ENCODE measurements at regions not wholly inside any gene's neighbourhood (a gene's known extent, or its start where the extent isn't known, plus 50 kb on each side); places are given as distances from the start of the nearest gene placed in this dataset.
"Not testable (repeated sequence)": the region's sequence is repeated elsewhere in the genome, so short reads cannot be mapped to it uniquely, and the experiment has no call there.

- no peak for DNase-seq
Observed at GRCh38 chr2:195569255-195569654, 87.8 kb upstream of the SLC39A10 start.

DNA sequence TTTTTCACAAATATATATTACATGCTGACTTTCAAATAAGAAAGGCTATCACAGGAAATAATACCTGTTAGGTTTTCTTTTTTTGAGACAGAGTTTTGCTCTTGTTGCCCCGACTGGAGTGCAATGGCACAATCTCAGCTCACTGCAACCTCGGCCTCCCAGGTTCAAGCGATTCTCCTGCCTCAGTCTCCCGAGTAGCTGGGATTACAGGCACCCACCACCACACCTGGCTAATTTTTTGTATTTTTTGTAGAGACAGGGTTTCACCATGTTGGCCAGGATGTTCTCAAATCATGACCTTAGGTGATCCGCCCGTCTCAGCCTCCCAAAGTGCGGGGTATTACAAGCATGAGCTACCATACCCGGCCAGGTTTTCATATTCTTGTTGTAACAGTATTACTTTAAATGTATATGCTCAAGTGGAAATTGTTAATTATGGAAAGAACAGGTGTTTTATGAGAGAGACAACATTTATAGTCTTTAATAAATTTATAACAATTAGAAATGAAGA lies 92.3 kb upstream of the SLC39A10 start:
- not testable (repeated sequence) for DNase-seq

DNA sequence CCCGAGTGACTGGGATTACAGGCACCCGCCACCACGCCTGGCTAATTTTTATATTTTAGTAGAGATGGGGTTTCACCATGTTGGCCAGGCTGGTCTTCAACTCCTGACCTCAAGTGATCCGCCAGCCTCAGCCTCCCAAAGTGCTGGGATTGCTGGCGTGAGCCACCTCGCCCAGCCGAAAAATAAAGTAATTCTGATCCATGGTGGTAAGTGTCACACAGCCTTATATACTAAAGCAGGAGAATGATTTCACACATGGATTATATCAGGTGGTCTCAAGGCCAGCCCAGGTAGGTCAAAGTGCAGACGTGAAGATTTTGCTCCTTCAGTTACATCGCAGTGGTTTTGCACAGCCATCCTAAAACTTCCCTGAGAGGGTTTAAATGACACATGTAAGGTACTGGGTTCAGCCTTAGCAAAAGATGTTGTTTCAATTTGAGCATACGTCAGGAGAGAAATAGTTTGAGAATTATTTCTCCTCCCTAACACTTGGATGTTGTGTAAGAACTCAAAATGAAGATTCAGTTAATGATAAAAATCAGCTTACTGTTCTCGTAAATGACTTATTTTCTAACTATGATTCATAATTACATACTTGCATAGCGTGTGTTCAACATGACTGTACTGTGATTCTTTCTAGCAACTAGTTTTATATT lies 93.0 kb upstream of the SLC39A10 start:
- no peak for DNase-seq

DNA sequence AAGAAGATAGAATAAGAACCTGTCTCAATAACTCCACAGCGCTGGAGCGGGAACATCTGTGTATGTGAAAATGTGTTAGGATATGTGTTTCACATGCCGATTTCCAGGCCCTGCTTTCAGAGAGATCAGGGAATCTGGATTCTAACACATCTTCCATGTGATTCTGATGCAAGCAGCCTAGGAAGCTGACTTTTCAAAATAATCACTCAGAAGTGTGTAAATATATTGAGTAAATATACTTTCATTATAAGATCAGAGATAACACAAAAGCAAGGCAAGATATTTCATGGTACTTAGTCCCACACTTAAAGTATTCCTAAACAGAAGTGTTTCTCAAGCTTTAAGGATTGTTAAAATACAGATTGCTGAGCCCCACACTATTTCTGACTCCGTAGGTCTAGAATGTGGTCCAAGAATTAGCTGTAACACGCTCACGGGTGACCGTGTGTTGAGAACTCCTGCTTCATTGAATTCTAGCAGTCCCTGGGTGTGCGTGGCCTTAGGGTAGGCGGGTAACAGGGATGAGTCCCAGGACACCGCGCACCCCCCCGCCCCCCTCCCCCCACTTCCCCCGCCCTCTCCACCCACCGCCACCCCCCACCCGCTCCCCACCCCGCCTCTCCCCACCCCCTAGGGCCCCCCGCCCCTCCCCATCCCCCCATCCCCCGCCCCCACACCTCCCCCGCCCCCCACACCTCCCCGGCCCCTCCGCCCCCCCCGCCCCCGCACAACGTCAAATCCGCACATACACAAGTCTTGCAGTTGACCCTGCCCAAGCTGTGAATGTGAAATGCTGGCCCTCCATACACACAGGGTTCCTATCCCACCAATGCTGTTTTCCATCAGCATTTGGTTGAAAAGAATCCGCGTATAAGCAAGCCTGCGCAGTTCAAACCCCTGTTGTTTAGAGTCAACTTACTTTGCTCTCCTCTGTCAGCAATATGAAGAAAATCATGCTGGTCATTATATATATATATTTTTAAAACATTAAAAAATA lies 94.2 kb upstream of the SLC39A10 start:
- DNase-seq = no peak

DNA sequence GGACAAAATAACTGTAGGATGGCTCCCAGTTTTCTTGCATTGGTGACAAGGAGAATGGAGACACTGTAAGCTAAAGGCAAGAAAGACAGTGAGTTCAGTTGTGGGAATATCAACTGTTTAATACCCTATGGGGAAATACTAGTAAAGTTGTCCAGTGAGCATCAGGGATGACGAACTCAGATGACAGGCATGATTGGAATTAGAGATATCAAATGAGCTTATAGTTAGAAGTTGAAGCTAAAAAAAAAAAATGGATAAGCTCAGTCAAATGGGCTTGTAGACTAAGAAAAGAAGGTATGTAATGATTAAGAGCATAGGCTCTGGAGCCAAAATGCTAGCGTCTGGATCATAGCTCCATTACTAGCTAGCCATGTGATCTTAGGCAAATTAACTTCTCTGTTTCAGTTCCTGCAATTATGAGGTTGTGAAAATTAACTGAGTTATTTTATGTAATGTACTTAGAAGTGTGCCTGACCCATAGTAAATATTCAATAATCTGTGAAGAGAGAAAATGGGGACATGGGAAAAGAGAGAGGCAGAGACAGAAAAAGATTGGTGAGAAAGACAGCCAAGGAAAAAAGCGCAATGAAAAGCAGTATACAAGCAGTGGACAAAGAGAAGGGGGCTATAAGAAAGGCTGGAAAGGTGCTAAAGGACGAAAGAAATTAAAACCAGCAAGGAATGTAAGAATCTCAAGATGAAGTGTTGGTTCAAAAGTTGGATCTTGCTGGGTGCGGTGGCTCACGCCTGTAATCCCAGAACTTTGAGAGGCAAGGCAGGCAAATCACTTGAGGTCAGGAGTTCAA lies 95.7 kb upstream of the SLC39A10 start:
- DNase-seq = no peak

DNA sequence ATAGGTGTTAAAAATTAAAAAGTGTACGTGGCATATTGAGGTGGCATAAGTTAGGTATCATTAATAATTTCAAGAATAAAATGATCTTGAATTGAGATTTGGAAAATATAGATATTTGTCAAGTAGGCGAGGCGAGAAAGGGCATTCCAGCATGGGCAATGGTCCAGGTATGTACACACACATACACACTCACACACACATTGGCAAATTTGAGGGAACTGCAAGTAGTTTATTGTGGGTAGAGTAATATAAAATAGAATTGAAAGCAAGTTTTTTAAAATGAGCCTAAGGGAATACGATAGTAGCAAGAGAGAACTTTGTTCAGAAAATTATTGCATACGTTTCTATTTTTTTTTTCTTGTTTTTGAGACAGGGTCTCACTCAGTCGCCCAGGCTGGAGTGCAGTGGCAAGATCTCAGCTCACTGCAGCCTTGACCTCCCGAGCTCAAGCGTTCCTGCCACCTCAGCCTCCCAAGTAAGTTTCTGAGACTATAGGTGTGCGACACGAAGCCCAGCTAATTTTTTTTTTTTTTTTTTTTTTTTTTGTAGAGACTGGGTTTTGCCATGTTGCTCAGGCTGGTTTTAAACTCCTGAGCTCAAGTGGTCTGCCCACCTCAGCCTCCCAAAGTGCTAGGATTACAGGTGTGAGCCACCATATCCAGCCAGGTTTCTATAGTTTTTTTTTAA lies 96.7 kb upstream of the SLC39A10 start:
- DNase-seq = no peak

DNA sequence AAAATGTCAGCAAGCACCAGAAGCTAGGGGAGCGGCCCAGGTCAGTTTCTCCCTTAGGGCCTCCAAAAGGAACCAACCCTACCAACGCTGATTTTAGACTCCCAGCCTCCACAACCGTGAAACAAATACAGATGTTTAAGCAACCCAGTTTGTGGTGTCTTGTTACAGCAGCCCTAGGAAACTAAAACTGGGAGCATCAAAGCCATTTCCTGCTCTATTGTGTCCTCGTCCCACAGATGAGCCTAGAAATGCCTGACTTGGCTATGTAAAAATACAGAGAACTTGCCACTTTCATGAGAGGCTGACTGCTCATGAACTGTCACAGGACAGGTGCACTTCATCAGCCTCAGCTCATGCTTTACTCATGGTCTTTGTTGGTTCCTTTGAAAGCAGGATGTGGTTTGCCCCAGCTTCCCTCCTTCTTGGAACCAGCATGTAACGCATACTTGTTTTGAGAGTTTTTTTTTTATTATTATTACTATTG lies 97.6 kb upstream of the SLC39A10 start:
- peak; percentile 40 for DNase-seq

GRCh38 chr2:195555971-195556370 lies 101.1 kb upstream of the SLC39A10 start:
- no peak for DNase-seq

DNA sequence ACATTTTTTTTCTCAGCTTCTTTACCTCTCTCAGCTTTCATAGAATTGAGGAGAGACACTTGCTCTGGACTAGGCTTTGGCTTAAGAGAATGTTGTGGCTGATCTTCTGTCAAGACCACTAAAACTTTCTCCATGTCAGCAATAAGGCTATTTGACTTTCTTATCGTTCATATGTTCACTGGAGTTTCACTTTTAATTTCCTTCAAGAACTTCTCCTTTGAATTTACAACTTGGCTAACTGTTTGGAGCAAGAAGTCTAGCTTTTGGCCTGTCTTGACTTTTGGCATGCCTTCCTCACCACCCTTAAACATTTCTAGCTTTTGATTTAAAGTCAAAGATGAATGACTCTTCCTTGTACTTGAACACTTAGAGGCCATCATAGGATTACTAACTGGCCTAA lies 104.4 kb upstream of the SLC39A10 start:
- no peak for DNase-seq

GRCh38 chr2:195548198-195548940 lies 108.7 kb upstream of the SLC39A10 start:
- DNase-seq = no peak

DNA sequence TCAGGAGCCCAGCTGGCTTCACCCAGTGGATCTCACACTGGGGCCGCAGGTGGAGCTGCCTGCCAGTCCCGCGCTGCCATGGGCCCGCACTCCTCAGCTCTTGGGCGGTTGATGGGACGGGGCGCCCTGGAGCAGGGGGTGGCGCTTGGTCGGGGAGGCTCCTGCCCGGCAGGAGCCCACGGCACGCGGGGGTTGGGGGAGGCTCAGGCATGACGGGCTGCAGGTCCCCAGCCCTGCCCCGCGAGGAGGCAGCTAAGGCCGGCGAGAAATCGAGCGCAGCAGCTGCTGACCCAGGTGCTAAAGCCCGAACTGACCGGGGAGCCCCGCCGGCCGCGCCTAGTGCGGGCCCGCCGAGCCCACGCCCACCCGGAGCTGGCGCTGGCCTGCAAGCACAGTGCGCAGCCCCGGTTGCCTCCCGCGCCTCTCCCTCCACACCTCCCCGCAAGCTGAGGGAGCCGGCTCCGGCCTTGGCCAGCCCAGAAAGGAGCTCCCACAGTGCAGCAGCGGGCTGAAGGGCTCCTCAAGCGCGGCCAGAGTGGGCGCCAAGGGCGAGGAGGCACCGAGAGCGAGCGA lies 109.7 kb upstream of the SLC39A10 start:
- not testable (repeated sequence) for DNase-seq

- DNase-seq = no peak
Observed at GRCh38 chr2:195545811-195546210, 111.2 kb upstream of the SLC39A10 start.

- no peak for DNase-seq
Observed at GRCh38 chr2:195543902-195544894, 112.8 kb upstream of the SLC39A10 start.

DNA sequence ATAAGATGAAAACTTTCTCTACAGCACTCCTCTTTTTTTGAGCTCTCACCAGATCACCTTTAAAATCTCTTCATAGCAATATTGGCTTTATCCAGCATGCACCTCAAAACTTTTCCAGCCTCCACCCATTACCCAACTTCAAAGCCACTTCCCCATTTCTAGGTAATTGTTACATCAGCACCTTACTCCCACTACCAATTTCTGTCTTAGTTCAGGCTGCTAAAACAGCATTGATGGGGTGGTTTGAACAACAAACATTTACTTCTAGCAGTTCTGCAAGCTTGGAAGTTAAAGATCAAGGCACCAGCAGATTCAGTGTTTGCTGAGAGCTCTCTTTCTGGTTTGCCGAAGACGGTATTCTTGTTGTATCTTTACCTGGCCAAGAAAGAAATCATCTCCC lies 114.0 kb upstream of the SLC39A10 start:
- no peak for DNase-seq

DNA sequence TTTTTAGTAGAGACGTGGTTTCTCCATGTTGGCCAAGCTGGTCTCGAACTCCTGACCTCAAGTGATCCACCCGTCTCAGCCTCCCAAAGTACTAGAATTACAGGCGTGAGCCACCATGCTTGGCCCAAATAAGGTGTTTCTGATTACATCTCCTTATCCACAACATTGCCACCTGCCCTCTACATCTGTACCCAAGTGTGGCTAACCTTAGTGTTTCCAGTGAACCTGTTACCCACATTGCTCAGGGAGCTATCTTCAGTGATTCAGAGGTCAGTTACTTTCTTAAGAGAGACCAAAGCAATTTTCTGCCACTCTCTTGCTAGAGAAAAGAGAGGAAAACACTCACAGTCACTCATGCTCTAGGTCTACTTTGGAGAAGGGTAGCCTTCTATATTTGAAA lies 115.0 kb upstream of the SLC39A10 start:
- DNase-seq = no peak

- no peak for DNase-seq
Observed at GRCh38 chr2:195538937-195539336, 118.1 kb upstream of the SLC39A10 start.

DNA sequence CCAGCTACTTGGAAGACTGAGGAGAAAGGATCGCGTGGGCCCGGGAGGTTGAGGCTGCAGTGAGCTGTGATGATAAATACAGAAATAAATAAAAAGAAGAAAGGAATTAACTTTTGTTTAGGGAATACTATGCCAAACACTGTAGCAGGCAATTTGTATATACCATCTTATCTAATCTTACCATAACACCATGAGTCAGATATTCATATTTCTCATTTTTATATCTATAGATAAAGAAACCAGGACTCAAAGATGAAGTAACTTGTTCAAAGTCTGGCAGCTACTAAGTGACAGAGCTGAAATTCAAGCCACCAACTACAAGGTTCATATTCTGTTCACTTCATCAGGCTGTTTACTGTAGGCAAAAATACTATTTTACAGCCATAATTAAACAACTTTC lies 119.2 kb upstream of the SLC39A10 start:
- no peak for DNase-seq

GRCh38 chr2:195536906-195537305 lies 120.1 kb upstream of the SLC39A10 start:
- DNase-seq = no peak

- no peak for DNase-seq
Observed at GRCh38 chr2:195535911-195536522, 121.0 kb upstream of the SLC39A10 start.
